GM19099 (cell line): ENCODE measurements at regions not wholly inside any gene's neighbourhood (a gene's known extent, or its start where the extent isn't known, plus 50 kb on each side); places are given as distances from the start of the nearest gene placed in this dataset.

Source experiments
- POLR2A ChIP-seq: IDR thresholded peaks from 3 replicates; pipeline ENCODE4 v1.6.1; 2011; ENCODE audit warnings: low read depth; ENCODE audit not compliant: insufficient read length; ENCODE audit errors: extremely low read depth

DNA sequence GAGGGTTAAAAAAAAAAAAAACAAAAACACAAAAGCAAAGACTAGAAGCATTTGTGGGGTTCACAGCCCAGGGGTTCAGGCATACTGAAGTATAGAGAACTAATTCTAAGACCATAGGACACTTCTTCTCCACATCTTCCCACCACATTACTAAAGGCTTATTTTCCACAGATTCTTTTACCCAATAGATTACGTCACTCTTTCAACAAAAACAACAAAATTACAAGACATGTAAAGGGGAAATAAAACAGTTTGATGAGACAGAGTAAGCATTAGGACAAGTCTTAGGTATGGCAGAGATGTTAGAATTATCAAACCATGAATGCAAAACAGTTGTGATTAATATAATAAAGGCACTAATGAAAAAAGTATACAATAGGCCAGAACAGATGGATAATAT, 2013.7 kb downstream of the MRPL39 start:
- TF ChIP-seq POLR2A: no peak

DNA sequence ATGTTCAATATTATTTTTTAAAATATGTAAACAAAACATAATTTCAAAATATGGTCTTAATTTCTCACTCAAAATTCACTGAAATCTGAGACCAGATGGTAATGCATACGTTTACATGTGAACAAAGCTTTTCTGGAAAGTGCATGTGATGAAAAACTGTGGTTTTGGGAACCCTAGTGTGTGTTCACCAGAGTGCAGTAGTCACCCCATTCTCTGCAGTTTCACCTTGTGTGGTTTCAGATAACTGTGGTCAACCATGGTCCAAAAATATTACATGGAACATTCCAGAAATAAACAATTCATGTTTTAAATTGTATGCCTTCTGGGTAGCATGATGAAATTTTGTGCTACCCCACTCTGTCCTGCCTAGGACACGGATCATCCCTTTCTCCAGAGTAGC, 2021.9 kb downstream of the MRPL39 start:
- TF ChIP-seq POLR2A: no peak

DNA sequence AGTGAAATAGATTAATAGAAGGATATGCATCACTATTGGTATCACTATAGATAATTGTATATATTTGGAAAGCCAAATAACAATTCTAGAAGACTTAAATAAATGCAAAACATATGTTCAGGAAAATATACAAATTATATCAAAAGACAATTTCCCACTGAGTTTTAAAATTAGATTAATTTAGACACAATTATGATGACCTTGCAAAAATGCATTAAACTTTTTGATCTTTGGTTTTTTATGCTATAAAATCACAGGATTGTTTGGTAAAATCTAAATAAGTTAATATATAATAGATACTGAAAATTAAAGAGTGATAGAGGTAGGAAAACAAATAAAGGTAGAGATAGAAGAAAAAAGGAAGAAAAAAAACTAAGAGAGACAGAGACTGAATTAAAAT, 2027.7 kb downstream of the MRPL39 start:
- TF ChIP-seq POLR2A: no peak

DNA sequence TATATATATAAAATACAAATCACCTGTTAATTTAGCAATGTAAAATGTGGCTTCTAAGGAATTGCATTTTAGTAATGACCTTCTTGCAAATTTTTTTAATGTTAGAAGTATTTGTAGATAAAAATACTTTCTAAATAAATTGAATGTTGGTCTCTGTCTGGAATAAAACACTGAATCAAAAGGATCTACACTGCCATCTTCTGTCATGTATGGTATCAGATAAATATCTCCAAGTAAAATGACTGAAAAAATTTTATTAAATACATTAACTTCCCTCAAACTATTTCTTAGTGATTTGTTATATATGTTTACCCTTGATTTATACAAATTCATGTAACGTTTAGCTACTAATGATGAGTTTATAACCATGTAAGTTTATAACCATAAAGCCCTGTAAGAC, 2029.3 kb downstream of the MRPL39 start:
- TF ChIP-seq POLR2A: no peak

DNA sequence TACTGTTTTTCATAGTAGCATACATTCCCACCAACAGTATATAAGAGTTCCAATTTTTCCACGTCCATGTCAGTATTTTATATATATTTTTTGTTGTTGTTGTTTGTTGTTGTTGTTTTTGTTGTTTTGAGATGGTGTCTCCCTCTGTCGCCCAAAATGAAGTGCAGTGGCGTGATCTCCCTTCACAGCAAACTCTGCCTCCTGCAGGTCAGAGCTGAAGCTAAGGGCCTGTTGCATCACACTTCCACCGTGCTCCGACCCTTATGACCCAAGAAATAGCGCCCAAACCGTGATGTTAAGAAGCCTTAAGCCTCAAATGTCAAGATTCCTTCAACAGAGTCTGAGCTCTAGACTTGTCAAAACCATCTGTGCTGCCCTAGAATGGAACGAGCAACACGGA, 2032.3 kb downstream of the MRPL39 start:
- TF ChIP-seq POLR2A: no peak

DNA sequence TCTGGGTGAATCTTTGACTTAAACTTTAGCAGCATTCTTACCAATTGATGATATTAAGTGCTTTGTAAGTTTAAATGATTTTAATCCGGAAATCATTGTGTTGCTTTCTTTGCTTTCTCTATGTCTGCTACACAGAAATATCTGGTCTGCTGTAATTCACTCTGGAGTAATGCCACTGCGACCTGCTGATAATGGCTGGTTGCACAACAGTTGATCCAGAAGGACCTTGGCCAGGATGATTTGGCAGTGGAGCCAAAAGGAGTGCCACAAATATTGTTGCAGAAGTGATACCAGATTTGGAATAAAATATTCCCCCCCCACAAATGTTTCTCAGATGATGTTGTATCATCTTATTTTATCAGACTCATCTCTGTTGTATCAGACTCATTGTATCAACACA, 2063.9 kb downstream of the MRPL39 start:
- TF ChIP-seq POLR2A: no peak

DNA sequence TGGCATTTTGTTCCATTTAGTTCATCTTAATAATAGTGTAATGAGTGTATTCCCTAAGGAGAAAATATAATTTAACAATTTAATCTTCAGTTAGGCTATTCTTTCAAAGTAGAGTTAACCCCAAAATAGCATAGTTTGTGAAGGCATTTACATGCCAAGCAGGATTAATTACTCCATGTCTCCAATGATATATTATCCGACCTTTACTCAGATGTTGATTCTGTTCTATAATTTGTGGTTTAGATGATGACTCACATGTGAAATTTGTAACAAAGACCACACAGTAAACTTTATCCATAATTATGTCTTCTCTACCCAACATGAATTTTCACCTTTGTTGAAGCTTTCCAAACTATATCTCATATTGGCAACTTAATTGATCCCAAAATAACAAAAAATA, 2065.2 kb downstream of the MRPL39 start:
- TF ChIP-seq POLR2A: no peak

DNA sequence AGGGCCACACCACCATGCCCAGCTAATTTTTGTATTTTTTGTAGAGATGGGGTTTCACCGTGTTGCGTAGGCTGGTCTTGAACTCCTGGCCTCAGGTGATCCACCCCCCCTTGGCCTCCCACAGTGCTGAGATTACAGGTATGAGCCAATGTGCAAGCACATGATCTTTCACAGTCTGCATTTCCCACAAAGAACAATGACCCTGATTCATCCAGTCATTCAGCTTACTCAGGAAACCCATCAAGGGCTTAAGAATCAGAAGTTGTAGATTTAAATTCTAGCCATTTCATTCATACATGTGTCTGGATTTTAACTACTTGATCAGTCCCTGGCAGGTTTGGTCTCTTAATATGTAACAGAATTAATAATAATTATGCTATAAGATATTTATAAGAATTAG, 2065.7 kb downstream of the MRPL39 start:
- no peak for TF ChIP-seq POLR2A

DNA sequence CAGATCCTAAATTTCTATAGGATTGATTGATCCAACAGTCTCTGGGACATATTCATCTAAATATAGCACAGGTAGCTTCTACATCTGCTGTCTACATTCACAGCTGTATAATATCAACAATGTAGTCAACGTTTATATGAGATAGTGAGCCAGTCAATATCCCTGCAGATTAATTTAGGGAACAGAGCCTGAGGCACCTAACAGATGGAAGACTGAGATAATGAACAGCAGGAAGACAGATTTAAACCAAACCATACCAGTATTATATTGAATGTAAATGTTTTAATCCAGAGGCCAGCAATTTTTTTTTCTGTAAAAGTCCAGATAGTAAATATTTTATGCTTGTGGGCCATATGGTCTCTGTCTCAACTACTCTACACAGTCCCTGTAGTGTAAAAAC, 2072.4 kb downstream of the MRPL39 start:
- no peak for TF ChIP-seq POLR2A

DNA sequence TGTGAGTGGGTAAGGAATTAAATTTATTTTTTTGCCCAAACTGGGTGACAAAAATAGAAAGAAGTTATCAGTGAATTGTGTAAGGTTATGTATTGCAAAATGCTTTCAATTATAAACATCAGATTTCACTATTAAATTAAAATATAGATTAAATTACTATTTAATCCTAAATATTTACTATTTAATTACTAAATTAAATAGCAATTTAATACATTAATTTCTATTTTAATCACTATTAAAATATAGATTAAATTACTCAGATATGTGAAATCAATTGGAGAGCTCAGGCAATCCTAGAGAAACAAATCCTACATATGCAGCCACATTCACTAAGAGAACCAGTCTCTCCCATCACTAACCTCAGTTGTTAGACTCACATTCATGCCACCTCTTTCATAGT, 2075.8 kb downstream of the MRPL39 start:
- no peak for TF ChIP-seq POLR2A

DNA sequence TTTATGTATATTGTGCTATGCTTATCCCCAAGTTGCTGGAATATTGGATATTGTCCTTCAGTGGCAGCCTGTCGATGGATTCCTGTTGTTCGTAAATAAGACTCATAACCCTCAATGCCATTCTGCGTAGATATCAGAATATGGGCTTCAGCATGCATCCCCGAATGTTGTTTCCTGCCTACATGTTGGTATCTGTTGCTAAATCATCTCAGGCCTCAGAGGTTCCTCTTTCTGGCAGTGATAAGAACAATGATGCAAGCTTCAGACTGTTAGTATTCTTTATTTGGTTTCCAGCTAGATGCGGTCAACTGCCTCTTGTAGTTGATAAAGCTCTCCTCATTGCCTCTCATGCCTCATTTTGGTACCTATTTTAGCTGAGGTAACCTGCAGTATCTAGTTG, 2082.6 kb downstream of the MRPL39 start:
- TF ChIP-seq POLR2A: no peak

DNA sequence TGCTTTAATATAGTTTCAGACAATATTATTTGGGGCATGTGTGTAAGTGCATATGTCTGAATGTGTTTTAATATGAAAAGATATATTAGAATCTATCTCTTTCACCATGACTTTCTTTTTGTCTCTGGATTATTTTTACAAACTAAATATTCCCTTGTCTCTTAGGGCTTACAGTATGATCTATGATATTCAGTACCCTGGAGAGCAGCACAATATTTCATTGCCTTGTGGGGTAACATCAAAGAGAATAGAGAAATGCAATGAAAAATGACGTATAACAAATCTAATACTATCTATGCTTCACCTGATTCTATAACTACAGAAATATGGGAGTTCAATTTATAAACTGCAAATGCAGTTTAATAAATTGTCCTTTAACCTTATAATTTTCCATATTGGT, 2084.5 kb downstream of the MRPL39 start:
- TF ChIP-seq POLR2A: no peak

DNA sequence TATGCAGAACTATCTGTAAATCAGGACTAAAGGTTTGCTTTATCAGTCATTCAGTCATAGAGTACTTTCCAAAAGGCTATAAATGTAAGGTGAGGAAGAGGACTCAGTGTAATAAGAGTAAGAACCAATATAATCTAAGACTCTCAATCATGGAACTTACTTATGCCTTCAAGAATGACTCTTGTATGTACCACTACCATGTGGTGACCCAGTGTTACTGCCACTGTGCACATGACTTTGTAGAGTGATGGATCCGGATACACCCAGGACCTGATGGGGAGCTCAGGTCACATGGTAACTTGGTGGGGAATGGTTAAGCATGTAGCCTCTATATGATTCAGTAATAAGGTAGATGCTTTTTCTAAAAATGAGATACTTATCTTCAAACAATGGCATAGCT, 2099.8 kb downstream of the MRPL39 start:
- TF ChIP-seq POLR2A: no peak

DNA sequence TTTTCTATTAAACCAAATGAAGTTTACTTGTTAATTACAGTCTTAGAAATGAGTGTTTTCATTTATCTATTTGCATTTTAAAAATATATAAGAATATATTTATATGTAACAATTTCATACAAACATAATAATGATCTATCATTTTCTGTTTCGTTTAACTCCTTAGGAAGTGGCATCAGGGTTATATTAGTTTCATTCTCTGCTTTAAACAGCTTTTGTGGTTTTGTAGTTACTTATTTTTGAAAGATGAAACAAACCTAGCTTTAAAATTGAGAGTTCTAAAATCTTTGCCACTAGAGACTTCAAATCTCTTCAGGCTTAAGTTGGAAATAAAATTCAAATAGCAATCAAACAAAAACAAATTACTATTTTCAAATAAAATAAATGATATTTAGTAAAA, 2110.6 kb downstream of the MRPL39 start:
- no peak for TF ChIP-seq POLR2A

DNA sequence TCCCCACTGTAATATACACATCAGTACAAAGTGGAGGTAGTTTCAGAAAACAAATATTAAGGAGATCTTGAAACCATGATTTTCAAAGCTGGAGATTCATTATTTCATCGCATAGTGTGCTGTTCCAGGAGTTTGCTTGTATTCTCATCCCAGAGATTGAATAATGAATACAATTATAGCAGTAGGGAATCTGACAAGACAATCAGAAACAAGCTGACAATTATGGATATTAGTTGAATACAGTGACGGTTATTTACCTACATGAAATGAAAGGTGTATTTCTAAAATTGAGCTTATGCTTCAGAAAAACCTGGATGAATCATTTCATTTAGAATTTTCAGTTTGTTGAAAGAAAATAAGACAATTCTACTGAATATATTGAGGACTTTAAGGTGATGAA, 2119.0 kb downstream of the MRPL39 start:
- no peak for TF ChIP-seq POLR2A

DNA sequence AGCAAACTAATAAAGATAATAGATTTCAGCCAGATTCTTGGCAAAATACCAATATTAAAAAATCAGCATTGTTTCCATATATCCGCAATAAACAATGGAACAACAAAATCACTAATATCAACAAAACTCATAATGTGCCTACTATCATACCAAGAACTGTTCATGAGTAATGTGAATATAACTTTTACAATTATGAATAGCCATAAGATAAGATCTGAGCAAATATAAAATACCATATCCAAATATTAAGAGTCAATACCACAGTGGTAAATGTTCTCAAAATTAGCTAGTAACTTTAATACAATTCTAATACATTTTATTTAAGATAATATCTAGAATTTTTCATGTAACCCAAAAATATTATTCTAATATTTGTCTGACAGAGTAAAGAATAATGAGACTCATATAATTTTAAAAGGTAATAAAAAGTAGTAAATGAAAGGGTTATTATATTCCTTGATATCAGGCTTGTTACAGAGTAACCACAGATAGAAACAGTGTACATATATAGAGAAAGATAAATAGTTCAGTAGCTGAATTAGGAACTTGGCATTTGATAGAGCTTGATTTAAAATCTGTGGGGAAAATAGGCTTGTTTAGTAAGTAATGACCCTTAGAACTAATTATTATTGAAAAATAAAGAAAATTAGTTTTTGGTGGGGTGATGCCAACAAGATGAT, 2126.6 kb downstream of the MRPL39 start:
- no peak for TF ChIP-seq POLR2A

DNA sequence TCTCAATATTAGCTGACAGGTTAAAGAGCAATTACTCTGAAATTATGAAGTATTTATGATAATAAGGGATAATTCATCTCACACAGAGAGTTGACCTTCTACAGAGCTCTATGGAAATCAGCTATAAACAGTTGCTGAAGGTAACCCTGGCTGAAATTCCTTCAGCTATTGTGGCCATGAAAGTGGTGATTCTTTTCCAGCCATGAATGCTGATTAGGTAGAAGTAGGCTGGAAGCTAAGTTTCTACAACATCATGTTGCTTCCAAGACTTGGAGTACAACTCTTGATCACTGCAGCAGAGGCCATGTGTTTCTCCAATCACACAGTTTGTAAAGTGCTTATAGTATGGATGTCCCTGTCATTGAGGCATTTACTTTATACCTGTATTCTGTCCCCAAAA, 2128.9 kb downstream of the MRPL39 start:
- no peak for TF ChIP-seq POLR2A
